LoVo (cell line): ENCODE measurements at regions not wholly inside any gene's neighbourhood (a gene's known extent, or its start where the extent isn't known, plus 50 kb on each side); places are given as distances from the start of the nearest gene placed in this dataset.

Experiments
- DNase-seq: peaks from one replicate; pipeline ENCODE4 v3.0.0-alpha.2; 2016; ENCODE audit warnings: low spot score

DNA sequence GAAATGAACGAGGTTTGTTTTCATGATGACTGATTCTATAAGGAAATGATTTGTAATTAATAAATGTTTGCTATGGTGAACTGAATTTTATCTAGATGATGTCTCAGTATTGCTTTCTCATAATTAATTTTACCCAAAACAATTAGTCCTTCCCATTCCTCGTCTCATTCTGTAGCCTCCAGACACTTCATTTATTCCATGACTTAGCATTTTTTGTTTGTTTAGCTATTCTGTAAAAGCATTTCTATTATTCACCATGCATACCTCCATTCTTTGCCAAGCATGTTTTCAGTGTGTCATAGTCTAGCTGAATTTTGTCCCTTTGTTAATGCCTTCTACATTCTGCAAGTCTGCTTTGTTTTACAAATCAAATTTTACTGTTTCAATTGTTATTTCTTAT lies 137.4 kb upstream of the RPL10L start:
- no peak for DNase-seq

DNA sequence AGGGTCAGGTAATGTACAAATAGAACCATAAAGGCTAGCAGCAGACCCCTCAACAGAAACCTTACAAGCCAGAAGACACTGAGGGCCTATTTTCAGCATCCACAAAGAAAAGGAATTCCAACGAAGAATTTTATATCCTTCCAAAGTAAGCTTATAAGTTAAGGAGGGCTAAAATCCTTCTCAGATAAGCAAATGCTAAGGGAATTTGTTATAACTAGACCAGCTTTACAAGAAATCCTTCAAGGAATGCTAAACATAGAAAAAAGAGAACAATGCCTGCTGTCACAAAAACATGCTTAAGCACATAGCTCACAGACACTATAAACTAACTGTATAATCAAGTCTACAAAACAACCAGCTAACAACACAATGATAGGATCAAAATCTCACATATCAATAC lies 130.7 kb upstream of the RPL10L start:
- no peak for DNase-seq

DNA sequence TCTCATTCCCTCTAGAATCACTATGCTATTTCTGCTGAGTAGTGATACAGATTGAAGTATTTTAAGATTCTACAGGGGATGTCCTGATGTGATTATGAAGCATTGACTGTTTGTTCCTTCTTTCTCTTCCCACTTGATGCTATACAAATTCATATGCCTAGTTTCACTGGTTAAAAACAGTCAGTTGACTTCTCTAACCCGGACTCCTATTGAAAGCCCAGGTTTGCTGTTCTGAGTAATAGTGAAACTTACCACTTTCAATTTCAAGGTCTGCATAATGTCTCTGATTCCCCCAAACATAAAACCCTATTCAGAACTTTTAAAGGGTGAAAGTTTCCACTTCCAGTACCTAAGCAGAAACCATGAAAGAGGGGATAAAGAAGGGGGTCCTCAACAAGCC lies 117.7 kb upstream of the RPL10L start:
- no peak for DNase-seq

DNA sequence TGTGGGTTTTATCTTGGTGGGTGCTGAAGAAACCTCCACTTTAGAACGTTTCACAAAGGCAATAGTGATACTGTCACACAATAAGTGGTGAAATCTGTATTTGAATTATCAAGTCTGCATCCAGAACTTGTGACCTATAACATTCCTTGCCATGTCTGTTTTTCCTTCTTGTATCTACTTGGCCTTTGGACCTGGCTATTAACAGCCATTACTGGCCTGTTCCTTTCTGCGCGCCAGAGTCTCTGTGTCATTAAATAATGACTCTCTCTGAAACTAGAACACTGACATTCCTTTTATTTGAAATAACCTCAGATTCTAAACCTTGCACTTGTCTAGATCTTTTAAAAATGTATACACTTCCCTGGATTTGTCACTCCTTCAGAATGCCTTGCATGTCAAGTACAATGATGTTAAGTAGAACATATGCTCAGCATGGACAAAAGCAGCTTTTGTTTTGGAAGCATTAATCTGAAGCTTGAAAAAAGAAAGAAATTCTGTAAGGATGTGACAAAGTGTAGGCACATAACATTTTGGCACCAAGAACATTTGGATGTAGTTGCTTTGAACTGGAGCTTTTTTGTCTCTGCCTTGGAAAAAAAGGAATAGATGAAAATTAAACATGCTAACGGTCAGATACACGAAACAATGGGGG lies 95.5 kb upstream of the RPL10L start:
- DNase-seq, result no peak

DNA sequence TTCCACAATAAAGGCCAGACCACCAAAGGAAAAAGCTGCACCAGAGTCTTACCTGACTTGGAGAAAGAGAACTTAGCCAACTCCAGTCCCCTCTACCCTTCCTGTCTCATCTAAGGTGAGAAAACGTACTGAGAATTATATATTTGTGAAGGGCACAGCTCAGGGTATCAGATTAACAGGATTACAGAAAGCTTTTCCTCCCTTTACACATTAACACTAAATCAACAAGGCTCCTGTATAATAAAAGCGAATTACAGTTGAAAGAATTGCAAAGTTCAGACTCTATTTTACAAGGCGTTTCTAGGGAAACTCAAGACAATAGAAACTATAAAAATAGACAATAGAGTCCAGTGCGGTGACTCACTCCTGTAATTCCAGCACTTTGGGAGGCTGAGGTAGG lies 82.7 kb upstream of the RPL10L start:
- DNase-seq, result peak; percentile 31

DNA sequence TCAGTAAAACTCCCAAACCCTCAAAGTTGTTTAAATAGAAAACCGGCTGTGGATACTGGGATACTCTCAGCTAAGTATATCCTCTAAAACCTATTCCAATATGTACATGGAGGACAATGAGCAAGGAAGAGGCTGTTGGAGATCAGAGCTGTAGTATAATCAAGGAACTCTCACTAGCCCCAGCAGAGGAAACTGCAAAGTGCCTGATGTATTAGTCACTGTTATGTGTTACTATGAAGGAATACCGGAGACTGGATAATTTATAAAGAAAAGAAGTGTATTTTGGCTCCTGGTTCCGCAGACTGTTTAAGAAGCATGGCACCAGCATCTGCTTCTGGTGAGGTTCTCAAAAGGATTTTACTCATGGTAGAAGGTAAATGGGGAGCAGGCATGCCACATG lies 65.6 kb upstream of the RPL10L start:
- no peak for DNase-seq
